ENCODE measurements at regions not wholly inside any gene's neighbourhood (a gene's known extent, or its start where the extent isn't known, plus 50 kb on each side); places are given as distances from the start of the nearest gene placed in this dataset.

GRCh38 chr7:125099519-125099918 is 169.9 kb upstream of the POT1 start:
- intact Hi-C loops (cut with DNase I) = no loop called here

DNA sequence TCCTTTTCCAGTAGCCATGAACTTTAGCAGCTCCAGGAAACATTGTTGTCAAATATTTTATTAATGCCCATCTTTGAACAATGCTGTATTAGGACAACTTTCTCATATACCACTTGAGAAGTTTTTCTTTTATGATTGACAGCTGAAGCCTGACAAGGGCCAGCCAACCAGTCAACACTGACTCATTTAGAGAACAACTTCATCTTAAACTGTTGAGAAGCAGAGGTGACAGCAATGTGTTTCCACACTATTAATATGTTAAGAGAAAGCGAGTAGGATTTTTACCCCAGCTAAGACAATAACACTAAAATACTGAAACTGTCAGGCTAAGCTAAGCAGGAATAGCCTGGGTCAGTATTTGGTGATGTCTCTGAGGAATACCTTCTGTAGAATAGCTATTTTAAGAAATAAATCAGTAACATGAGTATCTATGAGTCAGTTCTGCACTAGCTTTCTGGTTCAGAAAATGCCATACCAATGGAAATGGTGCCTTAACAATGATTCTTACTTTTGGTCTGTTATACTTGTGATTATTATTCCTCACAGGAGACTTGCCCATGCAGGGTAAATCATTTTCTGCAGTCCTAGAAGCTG is 168.8 kb upstream of the POT1 start:
- intact Hi-C loops (cut with DNase I) = no loop called here
- Histone ChIP-seq H3K9me3 (no peaks in the 10 kb centered on the region), H3K27me3 (no peaks in the 10 kb centered on the region), H3K36me3 (no peaks in the 10 kb centered on the region), H3K27ac (no peak overlapping the region), H3K4me3 (no peak overlapping the region), H3K4me1 (no peaks in the 10 kb centered on the region)
- TF ChIP-seq, protein P1, sequence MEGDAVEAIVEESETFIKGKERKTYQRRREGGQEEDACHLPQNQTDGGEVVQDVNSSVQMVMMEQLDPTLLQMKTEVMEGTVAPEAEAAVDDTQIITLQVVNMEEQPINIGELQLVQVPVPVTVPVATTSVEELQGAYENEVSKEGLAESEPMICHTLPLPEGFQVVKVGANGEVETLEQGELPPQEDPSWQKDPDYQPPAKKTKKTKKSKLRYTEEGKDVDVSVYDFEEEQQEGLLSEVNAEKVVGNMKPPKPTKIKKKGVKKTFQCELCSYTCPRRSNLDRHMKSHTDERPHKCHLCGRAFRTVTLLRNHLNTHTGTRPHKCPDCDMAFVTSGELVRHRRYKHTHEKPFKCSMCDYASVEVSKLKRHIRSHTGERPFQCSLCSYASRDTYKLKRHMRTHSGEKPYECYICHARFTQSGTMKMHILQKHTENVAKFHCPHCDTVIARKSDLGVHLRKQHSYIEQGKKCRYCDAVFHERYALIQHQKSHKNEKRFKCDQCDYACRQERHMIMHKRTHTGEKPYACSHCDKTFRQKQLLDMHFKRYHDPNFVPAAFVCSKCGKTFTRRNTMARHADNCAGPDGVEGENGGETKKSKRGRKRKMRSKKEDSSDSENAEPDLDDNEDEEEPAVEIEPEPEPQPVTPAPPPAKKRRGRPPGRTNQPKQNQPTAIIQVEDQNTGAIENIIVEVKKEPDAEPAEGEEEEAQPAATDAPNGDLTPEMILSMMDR (IDR thresholded peaks at IDR 0.05) = no peak
- no peak for DNase-seq (ENCODE audit: low spot score in 2 of 2)

More at GRCh38 chr7:125099519-125099918, 169.9 kb upstream of the POT1 start:
- H3K4me1 ChIP-seq = no peaks in the 10 kb centered on the region
- H3K9me3 ChIP-seq = no peaks in the 10 kb centered on the region
- no peak overlapping the region for H3K27ac ChIP-seq
- no peaks in the 10 kb centered on the region for H3K36me3 ChIP-seq
- H3K4me3 ChIP-seq = no peak overlapping the region
- TF ChIP-seq, protein P1 (IDR thresholded peaks at IDR 0.05) = no peak
- H3K27me3 ChIP-seq = no peaks in the 10 kb centered on the region
- no peak for DNase-seq (ENCODE audit: low spot score in 2 of 2)

GRCh38 chr7:125090596-125090995 is 161.0 kb upstream of the POT1 start:
- TF ChIP-seq, protein P1 (IDR thresholded peaks at IDR 0.05) = no peak
- H3K4me1 ChIP-seq = no peaks in the 10 kb centered on the region
- no peaks in the 10 kb centered on the region for H3K36me3 ChIP-seq
- H3K27ac ChIP-seq = no peak overlapping the region
- H3K9me3 ChIP-seq = no peaks in the 10 kb centered on the region
- no peak for DNase-seq (ENCODE audit: low spot score in 2 of 2)
- H3K4me3 ChIP-seq = no peak overlapping the region
- no peaks in the 10 kb centered on the region for H3K27me3 ChIP-seq
- intact Hi-C loops (cut with DNase I) = no loop called here

- H3K9me3 ChIP-seq = no peaks in the 10 kb centered on the region
- H3K4me1 ChIP-seq = no peaks in the 10 kb centered on the region
- H3K36me3 ChIP-seq = no peaks in the 10 kb centered on the region
- H3K4me3 ChIP-seq = no peak overlapping the region
- DNase-seq (ENCODE audit: low spot score in 2 of 2) = no peak
- H3K27ac ChIP-seq = no peak overlapping the region
- H3K27me3 ChIP-seq = no peaks in the 10 kb centered on the region
- intact Hi-C loops (cut with DNase I) = no loop called here
- TF ChIP-seq, protein P1 (IDR thresholded peaks at IDR 0.05) = no peak
These were observed 159.5 kb upstream of the POT1 start for GRCh38 chr7:125089171-125089570.

DNA sequence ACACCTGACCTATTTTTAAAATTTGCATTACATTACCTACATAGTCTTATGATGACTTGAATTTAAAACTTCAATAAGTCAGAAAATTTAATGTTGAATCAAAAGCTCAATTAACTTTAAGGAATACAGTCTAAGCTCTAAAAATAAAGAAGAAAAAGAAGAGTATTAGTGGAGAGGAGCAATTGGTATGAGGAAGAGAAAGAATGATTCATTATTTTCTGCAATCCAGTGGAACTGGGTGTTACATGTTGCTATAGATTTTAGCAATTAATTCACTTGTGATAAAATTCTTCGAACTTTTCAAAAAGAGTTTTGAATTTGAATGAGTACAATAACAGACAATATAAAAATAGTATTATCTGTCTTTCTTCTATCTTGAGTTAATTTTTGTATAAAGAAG is 158.9 kb upstream of the POT1 start:
- Histone ChIP-seq H3K4me3 (no peak overlapping the region), H3K27me3 (no peaks in the 10 kb centered on the region), H3K4me1 (no peaks in the 10 kb centered on the region), H3K27ac (no peak overlapping the region), H3K36me3 (no peaks in the 10 kb centered on the region), H3K9me3 (no peaks in the 10 kb centered on the region)
- intact Hi-C loops (cut with DNase I) = no loop called here
- TF ChIP-seq, protein P1 (IDR thresholded peaks at IDR 0.05) = no peak
- DNase-seq (ENCODE audit: low spot score in 2 of 2) = no peak

DNA sequence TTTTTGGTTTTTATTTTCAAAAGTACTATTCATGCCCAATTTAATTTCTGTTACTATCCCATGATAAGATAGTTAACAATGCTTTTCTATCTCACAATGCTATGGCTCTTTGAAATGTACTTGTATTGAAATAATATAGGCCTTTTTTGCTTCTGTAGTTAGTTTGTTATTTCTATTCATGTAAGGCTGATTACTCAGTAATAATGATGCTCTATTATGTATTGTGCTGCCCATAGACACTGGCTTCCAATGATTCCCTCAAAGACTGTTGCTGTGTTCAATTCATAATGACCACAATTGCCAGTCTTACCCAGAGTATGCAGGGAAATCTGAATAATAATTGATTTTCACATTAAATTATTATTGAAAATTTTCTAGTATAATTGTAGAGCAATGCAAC is 155.5 kb upstream of the POT1 start:
- H3K36me3 ChIP-seq = no peaks in the 10 kb centered on the region
- TF ChIP-seq, protein P1 (IDR thresholded peaks at IDR 0.05) = no peak
- H3K9me3 ChIP-seq = no peaks in the 10 kb centered on the region
- H3K27me3 ChIP-seq = no peaks in the 10 kb centered on the region
- intact Hi-C loops (cut with DNase I) = no loop called here
- H3K4me1 ChIP-seq = no peaks in the 10 kb centered on the region
- H3K4me3 ChIP-seq = no peak overlapping the region
- H3K27ac ChIP-seq = no peak overlapping the region
- DNase-seq (ENCODE audit: low spot score in 2 of 2) = no peak
